T-cell (primary cell): ENCODE measurements at regions not wholly inside any gene's neighbourhood (a gene's known extent, or its start where the extent isn't known, plus 50 kb on each side); places are given as distances from the start of the nearest gene placed in this dataset.

Source experiments
- ATAC-seq, 4 experiments: fragments of 200-7000 bp in 3 of 4; fragments of 150-1000 bp in 1 of 4; cut with Tn5 transposase; replicated peaks in 1 of 4; 1 replicate in 3 of 4; 2 replicates in 1 of 4; pipeline ENCODE4 v1.10.0; 2021; ENCODE audit warnings: moderate library complexity in 3 of 4, mild to moderate bottlenecking in 2 of 4, moderate number of reproducible peaks in 1 of 4
- CTCF ChIA-PET, 2 donors: fragments of 300-600 bp; sonication (Branson Sonifier 250); formaldehyde crosslinking; loops; one replicate each; lab custom pipeline; 2022; ENCODE audit warnings: antibody characterized with exemption in 2 of 2; lab: Charles Lee
- POLR2A ChIA-PET, 2 donors: fragments of 300-600 bp; sonication (Branson Sonifier 250); formaldehyde crosslinking; loops; one replicate each; lab custom pipeline; 2022; ENCODE audit warnings: antibody characterized with exemption in 2 of 2; lab: Charles Lee
- DNase-seq, 35 experiments: peaks; one replicate each; pipeline versions ENCODE4 v3.0.0 to v3.0.0-alpha.2; 2013 to 2023
- H3K27ac ChIP-seq: one replicate; pipeline ENCODE4 v1.5.1; 2013; ENCODE audit warnings: low read length
- H3K27me3 ChIP-seq, 2 experiments: replicated peaks in 1 of 2; 1 replicate in 1 of 2; 2 replicates in 1 of 2; pipeline versions ENCODE4 v1.6.1 to v1.7.0; 2013; ENCODE audit warnings: low read length in 1 of 2, mixed read lengths in 1 of 2; ENCODE audit not compliant: control insufficient read depth in 2 of 2, insufficient read depth in 2 of 2; ENCODE audit errors: extremely low read depth in 1 of 2
- H3K36me3 ChIP-seq, 2 donors: 1 replicate in 1 of 2; 2 replicates in 1 of 2; pipeline versions ENCODE4 v1.6.1 to v1.7.0; 2013; ENCODE audit warnings: low read length in 1 of 2; ENCODE audit not compliant: control insufficient read depth in 2 of 2, insufficient read depth in 1 of 2; ENCODE audit errors: extremely low read depth in 1 of 2
- H3K4me1 ChIP-seq, 2 experiments: 1 replicate in 1 of 2; 2 replicates in 1 of 2; pipeline versions ENCODE4 v1.6.1 to v1.7.0; 2013; ENCODE audit warnings: low read length in 2 of 2, mixed read lengths in 1 of 2; ENCODE audit not compliant: insufficient read depth in 2 of 2, control insufficient read depth in 1 of 2; ENCODE audit errors: extremely low read depth in 1 of 2
- H3K4me3 ChIP-seq, 2 donors: 1 replicate in 1 of 2; 2 replicates in 1 of 2; pipeline versions ENCODE4 v1.5.1 to v1.7.0; 2013; ENCODE audit warnings: mild to moderate bottlenecking in 2 of 2, low read length in 1 of 2, moderate library complexity in 1 of 2; ENCODE audit not compliant: control insufficient read depth in 1 of 2; ENCODE audit errors: extremely low read depth in 1 of 2
- H3K9me3 ChIP-seq: 2 replicates; pipeline ENCODE4 v1.7.0; 2013
- H3K27ac Mint-ChIP-seq, 2 donors: one replicate each; pipeline ENCODE4 v1.8.0; 2020 to 2021; ENCODE audit warnings: mild to moderate bottlenecking in 2 of 2, mixed read lengths in 2 of 2
- H3K27me3 Mint-ChIP-seq, 2 donors: one replicate each; pipeline ENCODE4 v1.8.0; 2021 to 2022; ENCODE audit warnings: mixed read lengths in 2 of 2
- H3K36me3 Mint-ChIP-seq: one replicate; pipeline ENCODE4 v1.8.0; 2021; ENCODE audit warnings: mixed read lengths
- H3K4me1 Mint-ChIP-seq, 3 donors: one replicate each; pipeline ENCODE4 v1.8.0; 2020 to 2022; ENCODE audit warnings: mixed read lengths in 3 of 3, mild to moderate bottlenecking in 1 of 3
- H3K4me3 Mint-ChIP-seq, 3 donors: one replicate each; pipeline ENCODE4 v1.8.0; 2020 to 2022; ENCODE audit warnings: mild to moderate bottlenecking in 3 of 3, mixed read lengths in 3 of 3, moderate library complexity in 3 of 3
- H3K9me3 Mint-ChIP-seq, 3 donors: one replicate each; pipeline ENCODE4 v1.8.0; 2020 to 2022; ENCODE audit warnings: mixed read lengths in 3 of 3
- WGBS: methylation state at CpG from one replicate; pipeline ENCODE4 v1.1.5; 2013; ENCODE audit warnings: missing lambda C conversion rate; ENCODE audit not compliant: insufficient coverage; 5-methylcytosine and 5-hydroxymethylcytosine counted together

DNA sequence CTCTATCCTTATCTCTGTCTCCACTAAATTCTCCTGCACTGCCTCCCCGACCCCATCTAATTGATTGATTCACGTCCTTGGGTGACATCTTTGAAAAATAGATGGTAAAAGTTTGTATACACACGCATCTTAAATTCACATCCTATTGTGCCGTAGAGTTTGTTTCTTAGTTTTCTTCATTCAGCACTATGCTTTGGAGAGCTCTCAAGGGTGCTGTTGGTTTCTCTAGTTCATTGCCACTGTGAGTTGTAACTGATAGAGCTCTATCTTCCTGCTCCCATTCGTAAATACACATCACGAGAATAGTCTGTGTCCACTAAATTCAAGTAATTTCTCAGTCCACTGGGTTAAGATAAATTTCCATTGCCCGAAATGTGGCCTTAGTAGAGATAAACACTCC, 1537.4 kb downstream of the AACS start:
- no CpG with 5 or more reads among the region's 7 CpGs for WGBS
- no peaks in the 10 kb centered on the region for H3K27me3 ChIP-seq
- CTCF ChIA-PET = no interaction called here
- no peaks in the 10 kb centered on the region for H3K36me3 Mint-ChIP-seq
- no peaks in the 10 kb centered on the region for H3K36me3 ChIP-seq
- DNase-seq (no peak), ATAC-seq (no peak)
- H3K9me3 Mint-ChIP-seq = peaks cover 0 to 7% (median 2%) of the 10 kb centered on the region in 3 donors
- H3K27ac ChIP-seq = no peak overlapping the region
- no peaks in the 10 kb centered on the region for H3K4me1 Mint-ChIP-seq
- H3K4me3 ChIP-seq = no peak overlapping the region
- no peaks in the 10 kb centered on the region for H3K27me3 Mint-ChIP-seq
- POLR2A ChIA-PET = no interaction called here
- H3K9me3 ChIP-seq = no peaks in the 10 kb centered on the region
- H3K4me3 Mint-ChIP-seq = no peak overlapping the region
- H3K4me1 ChIP-seq = no peaks in the 10 kb centered on the region
- H3K27ac Mint-ChIP-seq = no peak overlapping the region

- no peaks in the 10 kb centered on the region for H3K9me3 ChIP-seq
- ChIA-PET POLR2A (no interaction called here), CTCF (no interaction called here)
- H3K4me1 ChIP-seq = peaks cover 0 to 3% of the 10 kb centered on the region in 2 experiments
- ATAC-seq = no peak
- H3K4me3 ChIP-seq = no peak overlapping the region
- Mint-ChIP-seq H3K27ac (no peak overlapping the region), H3K27me3 (no peaks in the 10 kb centered on the region), H3K36me3 (no peaks in the 10 kb centered on the region), H3K4me3 (no peak overlapping the region), H3K9me3 (peaks cover 7 to 8% (median 8%) of the 10 kb centered on the region in 3 donors), H3K4me1 (peaks cover 0 to 7% (median 0%) of the 10 kb centered on the region in 3 donors)
- WGBS = no CpG with 5 or more reads among the region's 1 CpG
- H3K27ac ChIP-seq = no peak overlapping the region
- no peaks in the 10 kb centered on the region for H3K36me3 ChIP-seq
- H3K27me3 ChIP-seq = no peaks in the 10 kb centered on the region
- DNase-seq = no peak
Observed at GRCh38 chr12:126607157-126607556, 1541.9 kb downstream of the AACS start.

DNA sequence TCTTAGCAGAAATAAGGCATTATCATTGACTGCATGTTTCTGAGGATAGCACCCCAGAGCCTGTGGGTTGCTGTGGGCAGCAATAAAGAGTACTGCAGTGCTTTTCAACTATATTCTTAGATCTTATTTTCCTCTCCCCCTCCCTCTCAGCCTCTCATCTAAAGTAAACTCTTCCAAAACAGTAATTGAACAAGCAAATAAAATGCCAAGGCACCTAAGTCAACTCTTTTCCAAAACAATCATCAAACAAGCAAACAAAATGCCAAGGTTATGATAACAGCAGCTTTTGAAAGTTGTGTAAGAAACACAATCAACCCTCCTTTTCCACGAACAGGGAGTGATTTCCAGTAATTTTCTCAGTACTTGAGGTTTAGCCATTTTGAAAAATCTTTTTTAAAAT, 1542.6 kb downstream of the AACS start:
- Mint-ChIP-seq H3K4me1 (peaks cover 0 to 7% (median 0%) of the 10 kb centered on the region in 3 donors), H3K27me3 (no peaks in the 10 kb centered on the region), H3K36me3 (no peaks in the 10 kb centered on the region), H3K4me3 (no peak overlapping the region), H3K9me3 (peaks cover 10 to 15% (median 12%) of the 10 kb centered on the region in 3 donors), H3K27ac (no peak overlapping the region)
- no peaks in the 10 kb centered on the region for H3K9me3 ChIP-seq
- ChIA-PET CTCF (no interaction called here), POLR2A (no interaction called here)
- DNase-seq (no peak), ATAC-seq (no peak)
- H3K4me1 ChIP-seq = peaks cover 0 to 3% of the 10 kb centered on the region in 2 experiments
- no CpG with 5 or more reads among the region's 1 CpG for WGBS
- H3K27ac ChIP-seq = no peak overlapping the region
- no peaks in the 10 kb centered on the region for H3K27me3 ChIP-seq
- no peaks in the 10 kb centered on the region for H3K36me3 ChIP-seq
- no peak overlapping the region for H3K4me3 ChIP-seq

DNA sequence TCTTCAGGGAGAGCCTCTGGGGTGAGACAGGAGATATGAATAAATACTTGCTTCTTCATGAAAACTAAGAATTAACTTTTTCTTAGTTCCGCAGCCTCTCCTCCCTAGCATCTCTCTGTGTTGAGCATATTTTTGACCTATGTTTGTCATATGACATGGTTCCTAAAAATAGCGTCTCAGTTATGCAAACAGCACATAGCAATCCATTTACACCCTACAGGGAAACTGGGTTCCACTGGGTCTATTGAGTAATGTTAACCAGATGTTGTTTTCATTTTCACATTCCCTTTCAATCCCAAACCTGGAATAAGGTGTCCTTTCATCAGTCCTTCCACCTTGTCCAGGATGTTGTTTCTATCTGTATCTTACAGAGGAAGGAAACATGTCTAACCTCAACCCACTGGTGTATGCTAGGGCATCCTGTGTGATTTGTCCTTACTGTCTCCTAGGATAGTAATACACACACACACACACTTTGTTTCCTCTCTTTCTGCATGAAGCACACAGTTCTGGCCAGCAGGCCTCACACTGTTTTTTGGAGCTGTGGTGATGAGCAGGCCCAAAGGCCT, 1543.5 kb downstream of the AACS start:
- Mint-ChIP-seq H3K27me3 (no peaks in the 10 kb centered on the region), H3K36me3 (no peaks in the 10 kb centered on the region), H3K27ac (no peak overlapping the region), H3K4me1 (peaks cover 0 to 7% (median 0%) of the 10 kb centered on the region in 3 donors), H3K4me3 (no peak overlapping the region), H3K9me3 (peaks cover 10 to 20% (median 17%) of the 10 kb centered on the region in 3 donors)
- ATAC-seq (peak in 1 of 4 experiments; percentile 48), DNase-seq (no peak)
- POLR2A ChIA-PET = no interaction called here
- Histone ChIP-seq H3K27me3 (no peaks in the 10 kb centered on the region), H3K36me3 (no peaks in the 10 kb centered on the region), H3K4me3 (no peak overlapping the region), H3K9me3 (no peaks in the 10 kb centered on the region), H3K27ac (no peak overlapping the region), H3K4me1 (peaks cover 0 to 3% of the 10 kb centered on the region in 2 experiments)
- CTCF ChIA-PET = no interaction called here
- WGBS = no CpG with 5 or more reads among the region's 2 CpGs

- H3K4me1 ChIP-seq = no peaks in the 10 kb centered on the region
- Mint-ChIP-seq H3K9me3 (peaks cover 17 to 43% (median 19%) of the 10 kb centered on the region in 3 donors), H3K4me1 (no peaks in the 10 kb centered on the region), H3K27me3 (no peaks in the 10 kb centered on the region), H3K27ac (no peak overlapping the region), H3K36me3 (no peaks in the 10 kb centered on the region), H3K4me3 (no peak overlapping the region)
- DNase-seq = no peak
- POLR2A ChIA-PET = no interaction called here
- peaks cover 0 to 5% of the 10 kb centered on the region in 2 experiments for H3K27me3 ChIP-seq
- no peaks in the 10 kb centered on the region for H3K36me3 ChIP-seq
- H3K9me3 ChIP-seq = no peaks in the 10 kb centered on the region
- CTCF ChIA-PET = no interaction called here
- WGBS = 93% methylated on average over 15 of the region's 16 CpGs
- no peak overlapping the region for H3K4me3 ChIP-seq
- ATAC-seq = no peak
- H3K27ac ChIP-seq = no peak overlapping the region
Observed at GRCh38 chr12:126616441-126616840, 1551.2 kb downstream of the AACS start.

DNA sequence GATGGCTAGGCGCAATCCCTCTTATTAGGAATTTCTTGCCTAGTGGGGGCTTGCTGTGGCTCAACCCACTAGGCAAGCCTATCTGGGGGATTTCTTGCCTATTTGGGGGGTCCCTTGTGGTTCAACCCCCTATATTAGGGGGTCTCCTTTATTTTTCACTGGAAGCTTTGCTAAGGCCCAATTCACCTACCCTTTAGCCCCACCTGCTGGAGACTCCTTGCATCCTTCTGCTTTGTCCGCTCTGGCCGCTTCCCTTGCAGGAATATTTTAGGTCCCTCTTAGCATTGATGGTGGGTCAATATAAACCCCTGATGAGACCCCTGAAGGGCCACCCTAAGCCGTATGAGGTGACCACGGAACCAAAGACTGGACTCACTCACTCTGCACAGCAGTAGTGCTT, 1552.1 kb downstream of the AACS start:
- H3K27ac ChIP-seq = no peak overlapping the region
- Mint-ChIP-seq H3K9me3 (peaks cover 13 to 36% (median 15%) of the 10 kb centered on the region in 3 donors), H3K4me1 (no peaks in the 10 kb centered on the region), H3K4me3 (no peak overlapping the region), H3K36me3 (no peaks in the 10 kb centered on the region), H3K27me3 (no peaks in the 10 kb centered on the region), H3K27ac (no peak overlapping the region)
- no peaks in the 10 kb centered on the region for H3K4me1 ChIP-seq
- ATAC-seq (no peak), DNase-seq (no peak)
- ChIA-PET POLR2A (no interaction called here), CTCF (interaction anchor here in 1 of 2 donors (0.6 to 0.7 kb wide), 2 partner anchors 11 to 16 kb away, joined by 4 to 8 read pairs; no protein-coding TSS in a partner anchor)
- no peaks in the 10 kb centered on the region for H3K36me3 ChIP-seq
- H3K27me3 ChIP-seq = peaks cover 0 to 5% of the 10 kb centered on the region in 2 experiments
- H3K9me3 ChIP-seq = no peaks in the 10 kb centered on the region
- 84% methylated on average over 2 of the region's 5 CpGs for WGBS
- no peak overlapping the region for H3K4me3 ChIP-seq
